ENCODE measurements at regions not wholly inside any gene's neighbourhood (a gene's known extent, or its start where the extent isn't known, plus 50 kb on each side); places are given as distances from the start of the nearest gene placed in this dataset.

DNA sequence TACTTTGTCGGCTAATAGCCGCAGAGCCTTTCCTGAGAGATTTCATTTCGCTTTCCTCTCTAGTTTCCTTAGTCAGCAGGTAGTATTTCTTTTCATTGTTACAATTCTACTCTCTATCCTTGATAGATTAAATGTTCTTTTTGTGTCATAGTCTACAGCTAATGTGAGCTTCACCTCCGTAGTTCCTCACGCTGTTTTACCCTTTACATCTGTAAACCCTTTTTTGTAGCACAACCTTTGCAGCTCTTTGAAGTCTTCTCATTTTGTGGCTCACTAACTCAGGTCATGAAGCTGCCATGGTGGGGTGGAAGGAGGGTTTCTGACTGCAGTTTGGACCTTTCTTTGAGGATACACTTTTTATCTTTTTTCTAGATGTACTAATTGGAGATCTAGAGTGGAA, 1008.8 kb upstream of the PABPC4L start:
- TF ChIP-seq, protein P1, sequence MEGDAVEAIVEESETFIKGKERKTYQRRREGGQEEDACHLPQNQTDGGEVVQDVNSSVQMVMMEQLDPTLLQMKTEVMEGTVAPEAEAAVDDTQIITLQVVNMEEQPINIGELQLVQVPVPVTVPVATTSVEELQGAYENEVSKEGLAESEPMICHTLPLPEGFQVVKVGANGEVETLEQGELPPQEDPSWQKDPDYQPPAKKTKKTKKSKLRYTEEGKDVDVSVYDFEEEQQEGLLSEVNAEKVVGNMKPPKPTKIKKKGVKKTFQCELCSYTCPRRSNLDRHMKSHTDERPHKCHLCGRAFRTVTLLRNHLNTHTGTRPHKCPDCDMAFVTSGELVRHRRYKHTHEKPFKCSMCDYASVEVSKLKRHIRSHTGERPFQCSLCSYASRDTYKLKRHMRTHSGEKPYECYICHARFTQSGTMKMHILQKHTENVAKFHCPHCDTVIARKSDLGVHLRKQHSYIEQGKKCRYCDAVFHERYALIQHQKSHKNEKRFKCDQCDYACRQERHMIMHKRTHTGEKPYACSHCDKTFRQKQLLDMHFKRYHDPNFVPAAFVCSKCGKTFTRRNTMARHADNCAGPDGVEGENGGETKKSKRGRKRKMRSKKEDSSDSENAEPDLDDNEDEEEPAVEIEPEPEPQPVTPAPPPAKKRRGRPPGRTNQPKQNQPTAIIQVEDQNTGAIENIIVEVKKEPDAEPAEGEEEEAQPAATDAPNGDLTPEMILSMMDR (conservative IDR thresholded peaks at IDR 0.05) = no peak
- TF ChIP-seq ZFX (IDR thresholded peaks at IDR 0.05) = no peak
